HG03175 (cell line): ENCODE measurements at regions not wholly inside any gene's neighbourhood (a gene's known extent, or its start where the extent isn't known, plus 50 kb on each side); places are given as distances from the start of the nearest gene placed in this dataset.

ENCODE experiments used
- ATAC-seq: cut with Tn5 transposase; IDR thresholded peaks from one replicate; pipeline ENCODE4 v1.9.1; 2021; ENCODE audit warnings: mild to moderate bottlenecking, moderate library complexity; ENCODE audit not compliant: unreplicated experiment

GRCh38 chr9:7546261-7546660 is 253.3 kb downstream of the DMAC1 start:
- no peak for ATAC-seq

- ATAC-seq: no peak
These were observed 254.0 kb downstream of the DMAC1 start for GRCh38 chr9:7545371-7546165.

- ATAC-seq: no peak
These were observed 256.9 kb downstream of the DMAC1 start for GRCh38 chr9:7542693-7543092.

- no peak for ATAC-seq
These were observed 257.5 kb downstream of the DMAC1 start for GRCh38 chr9:7542126-7542525.

- peak; percentile 84 for ATAC-seq
These were observed 263.2 kb downstream of the DMAC1 start for GRCh38 chr9:7536310-7536939.

- ATAC-seq: no peak
These were observed 265.2 kb downstream of the DMAC1 start for GRCh38 chr9:7534211-7534935.

GRCh38 chr9:7533376-7534090 is 266.0 kb downstream of the DMAC1 start:
- ATAC-seq: no peak

GRCh38 chr9:7523426-7524043 is 276.0 kb downstream of the DMAC1 start:
- ATAC-seq: no peak

GRCh38 chr9:7520396-7520795 is 279.2 kb downstream of the DMAC1 start:
- no peak for ATAC-seq

- ATAC-seq: no peak
These were observed 283.2 kb downstream of the DMAC1 start for GRCh38 chr9:7516376-7516775.

- no peak for ATAC-seq
These were observed 289.4 kb downstream of the DMAC1 start for GRCh38 chr9:7510199-7510598.

GRCh38 chr9:7509576-7510145 is 289.9 kb downstream of the DMAC1 start:
- no peak for ATAC-seq

- ATAC-seq: no peak
These were observed 291.1 kb downstream of the DMAC1 start for GRCh38 chr9:7508516-7508915.

GRCh38 chr9:7507566-7508270 is 291.9 kb downstream of the DMAC1 start:
- ATAC-seq: no peak

GRCh38 chr9:7507026-7507425 is 292.6 kb downstream of the DMAC1 start:
- ATAC-seq: no peak

GRCh38 chr9:7500521-7500920 is 299.1 kb downstream of the DMAC1 start:
- ATAC-seq: no peak

GRCh38 chr9:7491641-7492040 is 307.9 kb downstream of the DMAC1 start:
- ATAC-seq: no peak

- no peak for ATAC-seq
These were observed 309.1 kb downstream of the DMAC1 start for GRCh38 chr9:7490317-7491108.

GRCh38 chr9:7489036-7489435 is 310.5 kb downstream of the DMAC1 start:
- no peak for ATAC-seq
